Astrocyte (in vitro differentiated cells and primary cell): ENCODE measurements at regions not wholly inside any gene's neighbourhood (a gene's known extent, or its start where the extent isn't known, plus 50 kb on each side); places are given as distances from the start of the nearest gene placed in this dataset.

Source experiments
- DNase-seq: peaks from one replicate; pipeline ENCODE4 v3.0.0-alpha.2; 2010; ENCODE audit warnings: low read depth
- FAIRE-seq: peaks from 2 replicates; lab custom pipeline; 2011; peaks lifted over from hg19 to GRCh38; lab: Jason Lieb, UNC
- H2AFZ ChIP-seq: 2 replicates; pipeline ENCODE4 v1.6.0; 2012; ENCODE audit warnings: low read depth, low read length, inconsistent platforms
- H3K27ac ChIP-seq: 2 replicates; pipeline ENCODE4 v1.5.1; 2011; ENCODE audit warnings: low read depth, low read length, inconsistent platforms
- H3K27me3 ChIP-seq: 2 replicates; pipeline ENCODE4 v1.6.0; 2011; ENCODE audit warnings: low read length, inconsistent platforms; ENCODE audit not compliant: insufficient read depth
- H3K36me3 ChIP-seq: 2 replicates; pipeline ENCODE4 v1.5.1; 2011; ENCODE audit warnings: low read length, inconsistent platforms; ENCODE audit not compliant: insufficient read depth
- H3K4me1 ChIP-seq: 2 replicates; pipeline ENCODE4 v1.5.1; 2011; ENCODE audit warnings: low read length, inconsistent platforms; ENCODE audit not compliant: insufficient read depth
- H3K4me2 ChIP-seq: 2 replicates; pipeline ENCODE4 v1.6.0; 2012; ENCODE audit warnings: low read length, inconsistent platforms
- H3K4me3 ChIP-seq: 2 replicates; pipeline ENCODE4 v1.5.1; 2011; ENCODE audit warnings: low read depth, mild to moderate bottlenecking, low read length, inconsistent platforms; ENCODE audit not compliant: insufficient read depth
- H3K79me2 ChIP-seq: 2 replicates; pipeline ENCODE4 v1.6.0; 2012; ENCODE audit warnings: mild to moderate bottlenecking, low read length, inconsistent platforms; ENCODE audit not compliant: insufficient read depth
- H3K9ac ChIP-seq: 2 replicates; pipeline ENCODE4 v1.6.0; 2012; ENCODE audit warnings: mild to moderate bottlenecking, low read length, inconsistent platforms
- H3K9me3 ChIP-seq: 2 replicates; pipeline ENCODE4 v1.5.1; 2012; ENCODE audit warnings: low read depth, mild to moderate bottlenecking, low read length, inconsistent platforms; ENCODE audit not compliant: insufficient read depth
- H4K20me1 ChIP-seq: 2 replicates; pipeline ENCODE4 v1.6.0; 2012; ENCODE audit warnings: low read length, inconsistent platforms; ENCODE audit not compliant: insufficient read depth
- H3K27ac Mint-ChIP-seq: one replicate; pipeline ENCODE4 v1.8.0; 2021; ENCODE audit warnings: mild to moderate bottlenecking, mixed read lengths; ENCODE audit not compliant: unreplicated experiment
- H3K27me3 Mint-ChIP-seq: one replicate; pipeline ENCODE4 v1.8.0; 2021; ENCODE audit warnings: low read depth, mixed read lengths; ENCODE audit not compliant: unreplicated experiment
- H3K36me3 Mint-ChIP-seq: one replicate; pipeline ENCODE4 v1.8.0; 2021; ENCODE audit warnings: low read depth, mixed read lengths; ENCODE audit not compliant: unreplicated experiment
- H3K4me1 Mint-ChIP-seq: one replicate; pipeline ENCODE4 v1.8.0; 2021; ENCODE audit warnings: low read depth, mixed read lengths; ENCODE audit not compliant: unreplicated experiment
- H3K4me3 Mint-ChIP-seq: one replicate; pipeline ENCODE4 v1.8.0; 2021; ENCODE audit warnings: mild to moderate bottlenecking, moderate library complexity, mixed read lengths; ENCODE audit not compliant: unreplicated experiment
- H3K9me3 Mint-ChIP-seq: one replicate; pipeline ENCODE4 v1.8.0; 2021; ENCODE audit warnings: mild to moderate bottlenecking, mixed read lengths; ENCODE audit not compliant: unreplicated experiment
- CTCF ChIP-seq: IDR thresholded peaks from 2 replicates; pipeline ENCODE4 v1.5.1; 2011; ENCODE audit warnings: low read depth, mild to moderate bottlenecking, inconsistent platforms, low read length, moderate library complexity; ENCODE audit not compliant: insufficient read depth
- EZH2 ChIP-seq: IDR thresholded peaks from 2 replicates; pipeline ENCODE4 v1.6.1; 2012; ENCODE audit warnings: mild to moderate bottlenecking, low read length, inconsistent platforms; ENCODE audit not compliant: insufficient read depth

- Mint-ChIP-seq H3K36me3 (no peaks in the 10 kb centered on the region), H3K27me3 (peaks cover 71% of the 10 kb centered on the region), H3K27ac (no peak overlapping the region), H3K4me3 (no peak overlapping the region), H3K4me1 (peaks cover 6% of the 10 kb centered on the region), H3K9me3 (peaks cover 3% of the 10 kb centered on the region)
- H3K4me3 ChIP-seq: no peak overlapping the region
- FAIRE-seq: no peak
- DNase-seq: no peak
- no peak for TF ChIP-seq CTCF
- TF ChIP-seq EZH2: no peak
- H4K20me1 ChIP-seq: no peaks in the 10 kb centered on the region
- no peak overlapping the region for H2AFZ ChIP-seq
- peaks cover 19% of the 10 kb centered on the region for H3K27me3 ChIP-seq
- no peak overlapping the region for H3K27ac ChIP-seq
- H3K36me3 ChIP-seq: no peaks in the 10 kb centered on the region
- no peak overlapping the region for H3K4me2 ChIP-seq
- H3K79me2 ChIP-seq: no peaks in the 10 kb centered on the region
- H3K9ac ChIP-seq: no peak overlapping the region
- H3K9me3 ChIP-seq: no peaks in the 10 kb centered on the region
- peaks cover 2% of the 10 kb centered on the region for H3K4me1 ChIP-seq
Observed at GRCh38 chr15:70170096-70170699, 72.5 kb upstream of the TLE3 start.

- H3K36me3 Mint-ChIP-seq: no peaks in the 10 kb centered on the region
- Histone ChIP-seq H3K27me3 (peaks cover 16% of the 10 kb centered on the region), H3K79me2 (no peaks in the 10 kb centered on the region), H4K20me1 (no peaks in the 10 kb centered on the region), H3K27ac (no peak overlapping the region), H3K4me2 (no peak overlapping the region), H3K4me1 (peaks cover 2% of the 10 kb centered on the region), H3K4me3 (no peak overlapping the region), H3K36me3 (no peaks in the 10 kb centered on the region), H2AFZ (no peak overlapping the region), H3K9me3 (peaks cover 3% of the 10 kb centered on the region), H3K9ac (no peak overlapping the region)
- H3K4me3 Mint-ChIP-seq: no peak overlapping the region
- no peak overlapping the region for H3K27ac Mint-ChIP-seq
- FAIRE-seq: no peak
- DNase-seq: no peak
- peaks cover 8% of the 10 kb centered on the region for H3K9me3 Mint-ChIP-seq
- peaks cover 74% of the 10 kb centered on the region for H3K27me3 Mint-ChIP-seq
- H3K4me1 Mint-ChIP-seq: peaks cover 8% of the 10 kb centered on the region
- TF ChIP-seq CTCF (no peak), EZH2 (no peak)
Observed at GRCh38 chr15:70169147-70169546, 71.4 kb upstream of the TLE3 start.

GRCh38 chr15:70167155-70167554 lies 69.4 kb upstream of the TLE3 start:
- H3K9me3 ChIP-seq: peaks cover 5% of the 10 kb centered on the region
- no peaks in the 10 kb centered on the region for H3K36me3 ChIP-seq
- H4K20me1 ChIP-seq: no peaks in the 10 kb centered on the region
- no peak overlapping the region for H3K4me2 ChIP-seq
- no peak for TF ChIP-seq EZH2
- no peak for TF ChIP-seq CTCF
- no peak for DNase-seq
- Mint-ChIP-seq H3K9me3 (peaks cover 5% of the 10 kb centered on the region), H3K27me3 (peaks cover 66% of the 10 kb centered on the region), H3K36me3 (no peaks in the 10 kb centered on the region), H3K4me1 (peaks cover 8% of the 10 kb centered on the region), H3K27ac (no peak overlapping the region), H3K4me3 (no peak overlapping the region)
- H3K4me1 ChIP-seq: peaks cover 2% of the 10 kb centered on the region
- no peak overlapping the region for H3K4me3 ChIP-seq
- no peak overlapping the region for H3K27ac ChIP-seq
- H3K79me2 ChIP-seq: no peaks in the 10 kb centered on the region
- H3K9ac ChIP-seq: no peak overlapping the region
- H3K27me3 ChIP-seq: peaks cover 7% of the 10 kb centered on the region
- no peak for FAIRE-seq
- no peak overlapping the region for H2AFZ ChIP-seq
